ENCODE measurements at regions not wholly inside any gene's neighbourhood (a gene's known extent, or its start where the extent isn't known, plus 50 kb on each side); places are given as distances from the start of the nearest gene placed in this dataset.

GRCh38 chr21:38179511-38179910 is 77.3 kb upstream of the KCNJ15 start:
- TF ChIP-seq CTCF (IDR thresholded peaks at IDR 0.05) = no peak
- no peak overlapping the region for H3K27ac ChIP-seq
- H3K4me1 ChIP-seq = peaks cover 0 to 7% (median 0%) of the 10 kb centered on the region in 9 donors
- intact Hi-C loops (cut with DNase I) = no loop called here
- 87% methylated on average over 2 of the region's 2 CpGs for WGBS, 2 donors
- H3K4me3 ChIP-seq = no peak overlapping the region
- DNase-seq = no peak
- ATAC-seq = no peak
- H3K9me3 ChIP-seq = no peaks in the 10 kb centered on the region
- no peaks in the 10 kb centered on the region for H3K36me3 ChIP-seq
- H3K27me3 ChIP-seq = peaks cover 0 to 5% (median 0%) of the 10 kb centered on the region in 7 donors

GRCh38 chr21:38181096-38181495 is 75.7 kb upstream of the KCNJ15 start:
- peaks cover 0 to 5% (median 0%) of the 10 kb centered on the region in 7 donors for H3K27me3 ChIP-seq
- H3K4me1 ChIP-seq = peaks cover 0 to 7% (median 0%) of the 10 kb centered on the region in 9 donors
- no peak for DNase-seq
- no peak overlapping the region for H3K27ac ChIP-seq
- no peak for ATAC-seq
- WGBS, 2 donors = 90 to 96% methylated on average over 4 of the region's 4 CpGs
- intact Hi-C loops (cut with DNase I) = no loop called here
- H3K4me3 ChIP-seq = no peak overlapping the region
- no peaks in the 10 kb centered on the region for H3K36me3 ChIP-seq
- H3K9me3 ChIP-seq = peaks cover 0 to 14% (median under 1%) of the 10 kb centered on the region in 11 donors
- no peak for TF ChIP-seq CTCF (IDR thresholded peaks at IDR 0.05)

DNA sequence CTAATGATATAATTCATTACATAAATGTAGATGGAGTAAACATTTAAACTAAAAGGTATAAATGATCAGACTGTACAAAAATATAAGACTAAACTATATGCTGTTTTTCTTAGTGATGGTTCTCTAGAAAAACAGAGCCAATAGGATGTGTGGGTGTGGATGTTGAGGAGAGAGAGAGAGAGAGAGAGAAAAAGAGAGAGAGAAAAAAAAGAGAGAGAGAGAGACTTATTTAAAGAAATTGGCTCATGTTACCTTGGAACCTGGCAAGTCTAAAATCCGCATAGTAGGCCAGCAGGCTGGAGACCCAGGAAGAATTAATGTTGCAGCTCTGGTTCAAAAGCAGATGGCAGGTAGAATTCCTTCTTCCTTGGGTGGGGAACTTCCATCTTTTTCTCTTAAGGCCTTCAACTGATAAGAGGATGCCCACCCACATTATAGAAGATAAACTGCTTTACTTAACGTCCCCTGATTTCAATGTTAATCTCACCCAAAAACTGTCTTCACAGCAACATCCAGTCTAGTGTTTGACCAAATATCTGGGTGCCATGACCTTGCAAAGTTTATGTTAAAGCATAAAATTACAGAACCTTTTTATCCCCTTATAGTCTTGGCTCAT is 74.3 kb upstream of the KCNJ15 start:
- WGBS, 2 donors = 57 to 79% methylated on average over 2 of the region's 2 CpGs
- Histone ChIP-seq H3K27me3 (no peaks in the 10 kb centered on the region), H3K27ac (no peak overlapping the region), H3K36me3 (no peaks in the 10 kb centered on the region), H3K9me3 (peaks cover 0 to 28% (median 9%) of the 10 kb centered on the region in 11 donors), H3K4me1 (peaks cover 0 to 15% (median 0%) of the 10 kb centered on the region in 9 donors), H3K4me3 (no peak overlapping the region)
- no peak for ATAC-seq
- DNase-seq = no peak
- TF ChIP-seq CTCF (IDR thresholded peaks at IDR 0.05) = no peak
- intact Hi-C loops (cut with DNase I) = no loop called here

GRCh38 chr21:38183961-38184360 is 72.8 kb upstream of the KCNJ15 start:
- no peaks in the 10 kb centered on the region for H3K27me3 ChIP-seq
- intact Hi-C loops (cut with DNase I) = no loop called here

More at GRCh38 chr21:38183961-38184360, 72.8 kb upstream of the KCNJ15 start:
- H3K4me3 ChIP-seq = no peak overlapping the region
- ATAC-seq (no peak), DNase-seq (no peak)
- WGBS, 2 donors = 74 to 88% methylated on average over 1 of the region's 1 CpG
- no peak for TF ChIP-seq CTCF (IDR thresholded peaks at IDR 0.05)
- H3K27ac ChIP-seq = no peak overlapping the region
- peaks cover 0 to 31% (median 9%) of the 10 kb centered on the region in 11 donors for H3K9me3 ChIP-seq
- peaks cover 0 to 15% (median 0%) of the 10 kb centered on the region in 9 donors for H3K4me1 ChIP-seq
- H3K36me3 ChIP-seq = no peaks in the 10 kb centered on the region

All from heart right ventricle (tissue), 16 donors.